ENCODE measurements at regions not wholly inside any gene's neighbourhood (a gene's known extent, or its start where the extent isn't known, plus 50 kb on each side); places are given as distances from the start of the nearest gene placed in this dataset.

- CTCF ChIA-PET: interaction anchor here (0.8 kb wide), 1 partner anchor 41 kb away, joined by 3 read pairs; no protein-coding TSS in a partner anchor
- no peak for TF ChIP-seq CTCF (IDR thresholded peaks at IDR 0.05; ENCODE audit: insufficient read depth, low read length, missing control alignments)
- POLR2A ChIA-PET: no interaction called here
- DNase-seq (ENCODE audit: low read depth, low spot score): no peak
- H3K4me3 ChIP-seq (ENCODE audit: low read depth, low read length): no peak overlapping the region
Observed at GRCh38 chr17:69907132-69907847, 167.7 kb upstream of the KCNJ16 start.

- POLR2A ChIA-PET: no interaction called here
- DNase-seq (ENCODE audit: low read depth, low spot score): no peak
- TF ChIP-seq CTCF (IDR thresholded peaks at IDR 0.05; ENCODE audit: insufficient read depth, low read length, missing control alignments): no peak
- CTCF ChIA-PET: interaction anchor here (0.7 kb wide), 1 partner anchor 235 kb away, joined by 3 read pairs; no protein-coding TSS in a partner anchor
- no peak overlapping the region for H3K4me3 ChIP-seq (ENCODE audit: low read depth, low read length)
Observed at GRCh38 chr17:69908626-69909368, 166.2 kb upstream of the KCNJ16 start.

GRCh38 chr17:69909389-69909788 lies 165.6 kb upstream of the KCNJ16 start:
- CTCF ChIA-PET: no interaction called here
- H3K4me3 ChIP-seq (ENCODE audit: low read depth, low read length): no peak overlapping the region
- POLR2A ChIA-PET: no interaction called here
- no peak for TF ChIP-seq CTCF (IDR thresholded peaks at IDR 0.05; ENCODE audit: insufficient read depth, low read length, missing control alignments)
- no peak for DNase-seq (ENCODE audit: low read depth, low spot score)

- POLR2A ChIA-PET: no interaction called here
- CTCF ChIA-PET: no interaction called here
- no peak overlapping the region for H3K4me3 ChIP-seq (ENCODE audit: low read depth, low read length)
- no peak for DNase-seq (ENCODE audit: low read depth, low spot score)
- TF ChIP-seq CTCF (IDR thresholded peaks at IDR 0.05; ENCODE audit: insufficient read depth, low read length, missing control alignments): no peak
Observed at GRCh38 chr17:69912805-69913204, 162.2 kb upstream of the KCNJ16 start.

GRCh38 chr17:69913216-69913615 lies 161.8 kb upstream of the KCNJ16 start:
- ChIA-PET POLR2A (no interaction called here), CTCF (no interaction called here)
- H3K4me3 ChIP-seq (ENCODE audit: low read depth, low read length): no peak overlapping the region
- DNase-seq (ENCODE audit: low read depth, low spot score): no peak
- TF ChIP-seq CTCF (IDR thresholded peaks at IDR 0.05; ENCODE audit: insufficient read depth, low read length, missing control alignments): no peak

- DNase-seq (ENCODE audit: low read depth, low spot score): no peak
- no peak for TF ChIP-seq CTCF (IDR thresholded peaks at IDR 0.05; ENCODE audit: insufficient read depth, low read length, missing control alignments)
- POLR2A ChIA-PET: no interaction called here
- CTCF ChIA-PET: no interaction called here
- no peak overlapping the region for H3K4me3 ChIP-seq (ENCODE audit: low read depth, low read length)
Observed at GRCh38 chr17:69913616-69914015, 161.4 kb upstream of the KCNJ16 start.

Measured in AG04449 (cell line).